GM18909 (cell line): ENCODE measurements at regions not wholly inside any gene's neighbourhood (a gene's known extent, or its start where the extent isn't known, plus 50 kb on each side); places are given as distances from the start of the nearest gene placed in this dataset.

Source experiments
- ATAC-seq: cut with Tn5 transposase; IDR thresholded peaks from one replicate; pipeline ENCODE4 v1.9.1; 2021; ENCODE audit warnings: mild to moderate bottlenecking; ENCODE audit not compliant: unreplicated experiment, poor library complexity

- no peak for ATAC-seq
Measured at GRCh38 chr11:45450189-45450588, 164.0 kb upstream of the SYT13 start.

DNA sequence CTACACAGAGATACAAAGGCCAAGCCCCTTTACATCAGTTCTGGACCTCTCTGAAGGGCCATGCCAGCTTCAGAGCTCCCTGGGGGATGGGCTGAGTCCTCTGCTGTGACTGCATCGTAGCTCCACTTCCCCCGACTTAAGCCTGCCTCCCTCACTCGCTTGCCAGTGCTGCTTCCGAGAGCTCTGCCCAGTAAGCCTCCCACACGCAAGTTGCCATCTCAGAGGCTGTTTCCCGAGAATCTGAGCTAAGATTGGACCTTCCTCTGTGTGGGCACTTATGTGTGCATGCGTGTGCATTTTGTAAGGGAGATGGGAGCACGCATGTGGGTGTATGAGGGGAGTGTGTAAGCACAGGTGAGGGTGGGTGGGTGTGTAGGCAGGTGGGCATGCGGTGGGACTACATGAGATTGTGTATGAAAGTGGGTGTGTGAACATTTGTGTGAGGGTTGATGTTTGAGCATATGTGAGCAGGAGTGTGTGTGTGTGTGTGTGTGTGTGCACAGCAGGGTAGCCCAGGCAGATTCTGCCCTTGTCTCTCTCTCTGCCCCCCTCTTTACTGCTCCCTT is 163.0 kb upstream of the SYT13 start:
- ATAC-seq, result no peak

DNA sequence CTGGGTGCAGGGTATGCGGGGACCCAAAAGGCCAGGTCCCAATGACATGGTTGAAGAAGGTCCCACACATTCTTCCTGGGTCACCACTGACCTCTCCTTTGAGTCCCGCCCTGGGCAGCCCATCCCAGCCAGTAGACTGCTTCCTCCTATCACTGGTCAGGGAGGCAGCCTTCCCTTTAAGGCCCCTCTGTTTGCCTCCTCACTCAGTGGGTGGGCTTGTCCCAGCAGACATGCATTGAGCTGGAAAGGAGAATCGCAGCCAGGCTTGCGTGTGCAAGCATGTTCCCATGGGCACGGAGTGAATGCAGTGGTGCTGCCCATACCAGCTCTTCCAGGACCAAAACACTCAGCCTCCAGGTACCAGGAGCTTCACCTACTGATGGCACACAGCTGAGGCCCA is 162.4 kb upstream of the SYT13 start:
- ATAC-seq, result no peak

DNA sequence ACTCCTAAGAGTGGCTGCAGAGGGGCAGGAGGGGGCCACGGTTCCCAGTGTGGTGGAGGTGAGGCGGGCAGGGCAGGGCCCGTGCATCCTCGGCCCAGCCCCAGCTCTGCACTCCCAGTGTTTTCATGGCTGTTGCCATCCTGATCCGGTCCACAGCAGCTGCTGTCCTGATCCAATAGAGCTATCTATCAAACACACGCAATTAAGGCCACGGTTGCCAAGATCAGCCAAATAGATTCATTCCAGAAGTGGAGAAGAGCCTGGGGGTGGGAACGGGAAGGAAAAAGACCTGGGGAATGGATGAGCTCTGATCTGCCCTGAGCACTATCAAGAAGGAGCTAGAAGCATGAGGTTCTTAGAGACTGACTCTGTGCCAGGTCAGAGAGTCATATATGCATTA is 160.9 kb upstream of the SYT13 start:
- no peak for ATAC-seq

DNA sequence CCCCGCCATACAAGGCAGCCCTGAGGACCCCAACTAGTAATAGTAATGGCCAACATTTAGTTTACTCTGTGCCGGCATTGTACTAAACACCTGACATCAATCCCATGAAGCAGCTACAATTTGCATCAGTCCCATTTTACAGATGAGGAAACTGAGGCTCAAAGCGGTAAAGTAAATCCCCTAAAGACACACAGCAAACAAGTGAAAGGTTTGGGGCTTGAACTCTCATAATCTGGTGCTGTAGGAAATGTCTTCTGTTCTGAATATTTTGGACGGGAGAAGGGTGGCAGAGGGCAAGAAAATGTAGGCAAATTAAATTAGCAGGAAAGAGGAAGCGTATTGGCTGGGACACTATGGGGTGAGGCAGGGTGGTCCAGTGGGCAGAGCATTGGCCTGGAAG is 160.3 kb upstream of the SYT13 start:
- no peak for ATAC-seq

DNA sequence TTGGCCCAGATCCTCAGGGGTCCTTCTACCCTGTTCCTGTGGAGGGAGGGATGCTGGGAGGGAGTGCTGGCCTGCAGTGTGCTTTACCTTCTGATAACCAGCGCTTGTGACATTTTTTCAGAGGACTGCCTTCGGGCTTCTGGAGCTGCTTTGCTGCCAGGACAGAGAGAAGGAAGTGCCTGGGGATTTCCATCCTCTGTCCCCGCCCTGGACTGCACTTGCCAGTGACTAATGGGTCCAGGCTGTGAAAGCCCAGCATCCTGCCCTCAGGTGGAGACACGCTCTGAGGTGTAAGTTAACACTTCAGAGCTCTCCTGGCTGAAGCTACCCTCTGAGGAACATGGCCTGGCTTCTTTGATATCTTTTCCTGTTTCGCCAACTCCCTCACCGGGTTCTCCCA is 158.7 kb upstream of the SYT13 start:
- no peak for ATAC-seq

DNA sequence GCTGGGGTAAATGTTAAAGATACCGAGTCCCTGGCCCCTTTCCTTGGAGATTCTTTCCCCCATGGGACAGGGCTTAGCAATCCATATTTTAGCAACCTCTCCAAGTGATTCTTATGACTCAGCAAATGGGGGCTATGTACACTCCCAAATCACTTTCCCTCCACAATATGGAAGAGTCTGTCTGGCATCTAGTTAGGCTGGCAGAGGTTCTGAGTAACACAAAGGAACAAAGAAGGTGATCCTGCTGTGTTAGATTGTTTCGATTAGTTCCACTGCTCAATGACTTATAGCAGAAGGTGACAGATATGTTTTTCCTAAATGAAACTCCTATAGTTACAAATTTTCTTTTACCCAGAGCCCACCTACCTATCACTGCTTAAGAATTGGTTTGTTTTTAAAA is 154.0 kb upstream of the SYT13 start:
- no peak for ATAC-seq

DNA sequence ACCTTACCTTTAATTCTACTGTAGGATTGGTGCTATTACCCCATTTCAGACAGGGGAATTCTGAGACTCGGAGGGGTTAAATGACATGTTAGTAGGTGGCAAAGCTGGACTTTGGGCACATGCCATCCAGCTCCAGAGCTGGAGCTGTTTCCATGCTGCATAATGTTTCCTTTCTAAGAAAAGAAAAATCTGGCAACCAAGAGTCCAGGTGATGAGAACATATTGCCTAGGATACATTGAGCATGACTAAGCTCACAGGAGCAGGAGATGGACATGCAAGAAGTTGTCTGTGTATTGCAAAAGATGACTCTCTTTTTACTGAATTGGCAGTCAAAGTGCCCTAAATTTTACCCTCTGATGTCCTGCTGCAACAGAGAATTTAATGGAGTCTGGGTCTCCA is 150.8 kb upstream of the SYT13 start:
- ATAC-seq, result no peak

DNA sequence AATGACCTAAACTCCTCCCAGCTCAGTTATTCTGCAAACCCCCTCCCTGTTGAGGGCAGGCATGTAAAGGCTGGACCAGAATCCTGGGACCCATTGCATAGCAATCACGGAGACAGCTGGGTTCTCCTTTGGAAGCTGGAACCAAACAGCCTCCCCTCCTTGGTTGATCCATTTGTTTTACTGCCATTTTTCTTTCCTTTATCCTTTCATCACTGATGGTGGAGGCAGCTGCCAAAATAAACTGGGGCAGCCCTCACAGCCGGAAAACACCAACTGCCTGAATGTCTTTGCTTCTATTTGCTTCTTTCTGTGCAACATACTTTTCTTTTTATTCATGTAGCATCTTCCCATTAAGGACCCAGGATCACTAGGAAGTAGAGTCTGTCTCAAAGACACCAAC is 150.0 kb upstream of the SYT13 start:
- ATAC-seq, result no peak

- ATAC-seq, result no peak
Measured at GRCh38 chr11:45435706-45436105, 149.6 kb upstream of the SYT13 start.

GRCh38 chr11:45432910-45433309 is 146.8 kb upstream of the SYT13 start:
- no peak for ATAC-seq

GRCh38 chr11:45432100-45432499 is 146.0 kb upstream of the SYT13 start:
- no peak for ATAC-seq

GRCh38 chr11:45431046-45432018 is 145.2 kb upstream of the SYT13 start:
- no peak for ATAC-seq

DNA sequence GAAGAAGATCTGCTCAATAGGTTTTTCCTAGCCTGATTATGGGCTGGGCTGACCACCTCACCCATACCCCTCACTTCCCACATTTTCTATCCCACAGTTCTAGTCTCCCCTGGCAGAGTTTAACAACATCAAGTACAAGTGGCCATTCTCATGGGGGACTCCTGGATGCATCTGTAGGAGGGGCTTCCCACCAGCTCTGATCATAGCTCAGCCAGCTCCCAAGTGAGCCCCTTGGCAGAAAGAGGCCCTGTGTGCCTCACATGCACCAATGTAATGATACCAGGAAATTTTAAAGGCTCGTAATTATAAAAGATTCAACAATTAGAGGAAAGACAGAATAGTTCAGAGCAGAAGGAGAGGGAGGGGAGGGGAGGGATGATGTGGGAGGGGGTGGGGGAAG is 144.2 kb upstream of the SYT13 start:
- no peak for ATAC-seq

GRCh38 chr11:45429719-45430118 is 143.6 kb upstream of the SYT13 start:
- ATAC-seq, result no peak

GRCh38 chr11:45428541-45429230 is 142.5 kb upstream of the SYT13 start:
- no peak for ATAC-seq

- no peak for ATAC-seq
Measured at GRCh38 chr11:45428116-45428515, 142.0 kb upstream of the SYT13 start.

GRCh38 chr11:45424411-45425180 is 138.5 kb upstream of the SYT13 start:
- ATAC-seq, result no peak

DNA sequence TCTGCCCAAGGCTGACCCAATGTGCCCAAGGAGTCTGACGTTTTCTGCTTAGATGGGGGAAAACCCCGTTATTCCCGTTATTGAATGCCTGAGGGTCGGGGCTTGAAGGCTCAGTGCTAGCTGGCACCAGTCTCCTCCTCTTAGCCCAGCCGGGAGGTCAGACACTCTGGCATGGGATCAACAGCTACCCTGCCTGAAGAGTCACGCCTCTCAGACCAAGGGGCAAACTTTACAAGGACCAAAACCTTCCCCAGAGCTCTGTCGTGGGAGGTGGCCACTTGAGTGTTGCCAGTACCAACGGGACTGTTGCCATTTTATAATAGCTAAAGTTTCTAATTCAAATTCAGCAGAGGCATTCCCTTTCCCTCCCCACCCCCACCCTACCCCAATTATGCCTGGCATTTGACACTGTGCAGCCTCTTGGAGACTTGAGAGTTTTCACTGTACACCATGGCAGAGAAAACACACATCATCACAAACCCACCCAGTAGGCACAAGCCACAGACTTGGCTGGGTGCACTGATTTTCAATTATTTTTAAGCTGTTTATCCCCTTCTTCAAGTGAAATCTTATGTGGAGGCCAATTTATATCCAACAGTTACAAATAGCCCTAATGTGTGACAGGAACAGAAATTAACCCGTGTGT is 137.5 kb upstream of the SYT13 start:
- no peak for ATAC-seq

DNA sequence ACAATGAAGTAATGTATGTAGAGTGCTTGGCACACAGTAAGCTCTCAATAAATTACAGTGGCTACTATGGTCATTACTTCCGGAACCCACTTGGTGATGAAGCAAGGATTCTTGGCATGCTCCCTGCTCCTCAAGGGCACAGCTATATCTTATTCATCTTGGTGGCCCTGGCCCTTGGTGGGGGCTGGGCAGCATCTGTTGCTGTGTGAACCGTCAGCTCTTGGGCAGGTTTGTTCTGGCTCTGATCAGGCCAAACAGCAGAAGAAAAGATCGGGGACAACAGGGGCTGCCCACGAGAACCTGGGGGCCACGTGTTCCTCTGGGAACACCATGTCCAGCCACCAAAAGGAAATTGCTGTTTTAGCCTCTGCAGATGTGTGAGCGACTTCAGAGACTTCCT is 136.9 kb upstream of the SYT13 start:
- ATAC-seq, result no peak
